ENCODE measurements at regions not wholly inside any gene's neighbourhood (a gene's known extent, or its start where the extent isn't known, plus 50 kb on each side); places are given as distances from the start of the nearest gene placed in this dataset.

GRCh38 chr1:81738875-81739274 is 61.9 kb upstream of the ADGRL2 start:
- ChIA-PET POLR2A (ENCODE audit: low non-redundant PET) (no interaction called here), CTCF (no interaction called here)
- Histone ChIP-seq H3K9me3 (ENCODE audit: low read depth, low read length, poor library complexity, severe bottlenecking) (no peaks in the 10 kb centered on the region), H3K4me3 (ENCODE audit: low read depth, low read length, poor library complexity, severe bottlenecking) (no peak overlapping the region), H3K36me3 (ENCODE audit: insufficient read depth, low read length, poor library complexity, severe bottlenecking) (no peaks in the 10 kb centered on the region), H3K27ac (ENCODE audit: low read depth, low read length, poor library complexity, severe bottlenecking) (no peak overlapping the region), H3K27me3 (replicated peaks; ENCODE audit: insufficient read depth, low read depth, low read length, poor library complexity) (no peaks in the 10 kb centered on the region), H3K4me1 (ENCODE audit: insufficient read depth, low read length, poor library complexity, severe bottlenecking) (no peaks in the 10 kb centered on the region)
- DNase-seq (ENCODE audit: low spot score) = no peak
- BruUV-seq (replicated peaks) = no TSS peak
- no peak for TF ChIP-seq EZH2 (IDR thresholded peaks at IDR 0.05; ENCODE audit: borderline replicate concordance, low read depth, low read length, poor library complexity, severe bottlenecking)
- TF ChIP-seq CTCF (conservative IDR thresholded peaks at IDR 0.05; ENCODE audit: low read depth, low read length) = no peak
- intact Hi-C loops (cut with micrococcal nuclease; ENCODE audit: unreplicated experiment) = no loop called here

- CTCF ChIA-PET = no interaction called here
- H3K36me3 ChIP-seq (ENCODE audit: insufficient read depth, low read length, poor library complexity, severe bottlenecking) = no peaks in the 10 kb centered on the region
- H3K4me1 ChIP-seq (ENCODE audit: insufficient read depth, low read length, poor library complexity, severe bottlenecking) = no peaks in the 10 kb centered on the region
- intact Hi-C loops (cut with micrococcal nuclease; ENCODE audit: unreplicated experiment) = no loop called here
- H3K27me3 ChIP-seq (replicated peaks; ENCODE audit: insufficient read depth, low read depth, low read length, poor library complexity) = no peaks in the 10 kb centered on the region
- BruUV-seq (replicated peaks) = no TSS peak
- POLR2A ChIA-PET (ENCODE audit: low non-redundant PET) = interaction anchor here (0.7 kb wide), 1 partner anchor 42 kb away, joined by 4 read pairs; no protein-coding TSS in a partner anchor
- no peak for DNase-seq (ENCODE audit: low spot score)
- TF ChIP-seq EZH2 (IDR thresholded peaks at IDR 0.05; ENCODE audit: borderline replicate concordance, low read depth, low read length, poor library complexity, severe bottlenecking) (no peak), CTCF (conservative IDR thresholded peaks at IDR 0.05; ENCODE audit: low read depth, low read length) (no peak)
- no peak overlapping the region for H3K4me3 ChIP-seq (ENCODE audit: low read depth, low read length, poor library complexity, severe bottlenecking)
- H3K9me3 ChIP-seq (ENCODE audit: low read depth, low read length, poor library complexity, severe bottlenecking) = no peaks in the 10 kb centered on the region
- no peak overlapping the region for H3K27ac ChIP-seq (ENCODE audit: low read depth, low read length, poor library complexity, severe bottlenecking)
Observed at GRCh38 chr1:81733480-81733879, 67.3 kb upstream of the ADGRL2 start.

GRCh38 chr1:81731989-81732388 is 68.7 kb upstream of the ADGRL2 start:
- no peaks in the 10 kb centered on the region for H3K9me3 ChIP-seq (ENCODE audit: low read depth, low read length, poor library complexity, severe bottlenecking)
- H3K27ac ChIP-seq (ENCODE audit: low read depth, low read length, poor library complexity, severe bottlenecking) = no peak overlapping the region
- CTCF ChIA-PET = no interaction called here
- H3K27me3 ChIP-seq (replicated peaks; ENCODE audit: insufficient read depth, low read depth, low read length, poor library complexity) = no peaks in the 10 kb centered on the region
- DNase-seq (ENCODE audit: low spot score) = no peak
- H3K4me1 ChIP-seq (ENCODE audit: insufficient read depth, low read length, poor library complexity, severe bottlenecking) = no peaks in the 10 kb centered on the region
- BruUV-seq (replicated peaks) = no TSS peak
- intact Hi-C loops (cut with micrococcal nuclease; ENCODE audit: unreplicated experiment) = no loop called here
- no peak overlapping the region for H3K4me3 ChIP-seq (ENCODE audit: low read depth, low read length, poor library complexity, severe bottlenecking)
- TF ChIP-seq CTCF (conservative IDR thresholded peaks at IDR 0.05; ENCODE audit: low read depth, low read length) = no peak
- no peak for TF ChIP-seq EZH2 (IDR thresholded peaks at IDR 0.05; ENCODE audit: borderline replicate concordance, low read depth, low read length, poor library complexity, severe bottlenecking)
- POLR2A ChIA-PET (ENCODE audit: low non-redundant PET) = no interaction called here
- no peaks in the 10 kb centered on the region for H3K36me3 ChIP-seq (ENCODE audit: insufficient read depth, low read length, poor library complexity, severe bottlenecking)

Data from A673 (cell line).